Transverse colon (tissue), 4 donors: ENCODE measurements at regions not wholly inside any gene's neighbourhood (a gene's known extent, or its start where the extent isn't known, plus 50 kb on each side); places are given as distances from the start of the nearest gene placed in this dataset.

Experiments
- DNase-seq: peaks from one replicate; pipeline ENCODE4 v3.0.0-alpha.2; 2019
- H3K27ac ChIP-seq, 4 donors: fragments of 200-600 bp; sonication (generic); 2 replicates each; pipeline ENCODE4 v1.5.1; 2016 to 2018; ENCODE audit warnings: inconsistent platforms in 4 of 4
- H3K27me3 ChIP-seq: fragments of 200-600 bp; sonication (generic); 2 replicates; pipeline ENCODE4 v1.5.1; 2017; ENCODE audit warnings: inconsistent platforms
- H3K36me3 ChIP-seq, 4 donors: fragments of 200-600 bp; sonication (generic); 2 replicates each; pipeline ENCODE4 v1.5.1; 2017 to 2019; ENCODE audit warnings: inconsistent platforms in 4 of 4
- H3K4me1 ChIP-seq, 4 donors: fragments of 200-600 bp; sonication (generic); 2 replicates each; pipeline ENCODE4 v1.5.1; 2017 to 2020; ENCODE audit warnings: inconsistent platforms in 4 of 4
- H3K4me3 ChIP-seq, 4 donors: fragments of 200-600 bp; sonication (generic); 1 replicate in 1 of 4; 2 replicates in 3 of 4; pipeline versions ENCODE4 v1.5.1 to v1.6.1; 2017 to 2019; ENCODE audit warnings: inconsistent platforms in 4 of 4
- H3K9me3 ChIP-seq, 2 donors: fragments of 200-600 bp; sonication (generic); 2 replicates each; pipeline ENCODE4 v1.5.1; 2017 to 2019; ENCODE audit warnings: inconsistent platforms in 2 of 2
- EP300 ChIP-seq: sonication (generic); formaldehyde crosslinking; IDR thresholded peaks from one replicate; pipeline ENCODE4 v1.6.1; 2017; ENCODE audit warnings: antibody characterized with exemption, low read depth
- POLR2A ChIP-seq: fragments of 450-650 bp; IDR thresholded peaks from one replicate; pipeline ENCODE4 v1.6.1; 2016; ENCODE audit warnings: antibody characterized with exemption, mild to moderate bottlenecking, moderate library complexity
- POLR2AphosphoS5 ChIP-seq, 3 donors: sonication (generic); formaldehyde crosslinking; IDR thresholded peaks; one replicate each; pipeline ENCODE4 v1.6.1; 2016; ENCODE audit warnings: antibody characterized with exemption in 3 of 3
- WGBS, 2 donors: methylation state at CpG; one replicate each; pipeline ENCODE4 v1.1.5; 2018; ENCODE audit warnings: low coverage in 1 of 2; 5-methylcytosine and 5-hydroxymethylcytosine counted together
- in situ Hi-C, 4 donors: fragments of 200-750 bp; cut with MboI; loops; one replicate each; pipeline versions ENCODE4 v1.15.0 to v1.15.1; 2017; ENCODE audit warnings: low sequenced_read_pairs in 3 of 4, low pct_ligation_motif_present in 1 of 4, low pct_unique_long_range_greater_than_20kb in 1 of 4
- intact Hi-C: fragments of 100-400 bp; cut with DNase I; formaldehyde crosslinking; loops from one replicate; pipeline ENCODE4 v1.15.1; 2023; ENCODE audit warnings: low total_unique reads
- TF ChIP-seq, protein P1 (sequence below), 5 experiments: fragments of 200-600 bp in 3 of 5; fragments of 450-650 bp in 2 of 5; sonication (generic) in 3 of 5; IDR thresholded peaks; 1 replicate in 2 of 5; 2 replicates in 3 of 5; pipeline ENCODE4 v1.5.1; 2016 to 2017; ENCODE audit warnings: antibody characterized with exemption in 5 of 5, inconsistent platforms in 3 of 5, mild to moderate bottlenecking in 2 of 5, moderate library complexity in 1 of 5

DNA sequence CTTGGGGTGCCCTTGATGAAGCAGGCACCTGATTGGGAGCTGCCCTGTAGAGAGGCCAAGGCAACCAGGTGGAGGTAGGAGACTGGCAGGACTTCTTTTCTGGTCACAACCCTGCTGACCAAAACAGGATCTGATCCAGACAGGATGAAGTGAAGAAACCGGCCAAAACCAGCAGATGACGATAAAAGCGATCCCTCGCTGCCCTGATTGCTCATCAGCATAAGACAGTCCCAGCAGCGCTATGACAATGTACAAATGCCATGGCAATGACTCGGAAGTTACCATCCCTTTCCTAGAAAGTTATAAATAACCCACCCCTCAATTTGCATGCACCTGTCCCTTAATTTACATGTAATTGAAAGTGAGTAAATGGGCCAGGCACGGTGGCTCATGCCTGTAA lies 88.4 kb upstream of the PDE10A start:
- in situ Hi-C loops (no loop called here), intact Hi-C loops (no loop called here)
- 82 to 94% methylated on average over 7 of the region's 7 CpGs for WGBS, 2 donors
- no peak for TF ChIP-seq EP300
- no peak for TF ChIP-seq POLR2AphosphoS5 (IDR thresholded peaks at IDR 0.05)
- TF ChIP-seq POLR2A = no peak
- TF ChIP-seq, protein P1, sequence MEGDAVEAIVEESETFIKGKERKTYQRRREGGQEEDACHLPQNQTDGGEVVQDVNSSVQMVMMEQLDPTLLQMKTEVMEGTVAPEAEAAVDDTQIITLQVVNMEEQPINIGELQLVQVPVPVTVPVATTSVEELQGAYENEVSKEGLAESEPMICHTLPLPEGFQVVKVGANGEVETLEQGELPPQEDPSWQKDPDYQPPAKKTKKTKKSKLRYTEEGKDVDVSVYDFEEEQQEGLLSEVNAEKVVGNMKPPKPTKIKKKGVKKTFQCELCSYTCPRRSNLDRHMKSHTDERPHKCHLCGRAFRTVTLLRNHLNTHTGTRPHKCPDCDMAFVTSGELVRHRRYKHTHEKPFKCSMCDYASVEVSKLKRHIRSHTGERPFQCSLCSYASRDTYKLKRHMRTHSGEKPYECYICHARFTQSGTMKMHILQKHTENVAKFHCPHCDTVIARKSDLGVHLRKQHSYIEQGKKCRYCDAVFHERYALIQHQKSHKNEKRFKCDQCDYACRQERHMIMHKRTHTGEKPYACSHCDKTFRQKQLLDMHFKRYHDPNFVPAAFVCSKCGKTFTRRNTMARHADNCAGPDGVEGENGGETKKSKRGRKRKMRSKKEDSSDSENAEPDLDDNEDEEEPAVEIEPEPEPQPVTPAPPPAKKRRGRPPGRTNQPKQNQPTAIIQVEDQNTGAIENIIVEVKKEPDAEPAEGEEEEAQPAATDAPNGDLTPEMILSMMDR (IDR thresholded peaks at IDR 0.05) = no peak
- no peaks in the 10 kb centered on the region for H3K9me3 ChIP-seq
- H3K27me3 ChIP-seq = no peaks in the 10 kb centered on the region
- H3K36me3 ChIP-seq = no peaks in the 10 kb centered on the region
- H3K27ac ChIP-seq = no peak overlapping the region
- DNase-seq = no peak
- H3K4me1 ChIP-seq = no peaks in the 10 kb centered on the region
- H3K4me3 ChIP-seq = no peak overlapping the region

DNA sequence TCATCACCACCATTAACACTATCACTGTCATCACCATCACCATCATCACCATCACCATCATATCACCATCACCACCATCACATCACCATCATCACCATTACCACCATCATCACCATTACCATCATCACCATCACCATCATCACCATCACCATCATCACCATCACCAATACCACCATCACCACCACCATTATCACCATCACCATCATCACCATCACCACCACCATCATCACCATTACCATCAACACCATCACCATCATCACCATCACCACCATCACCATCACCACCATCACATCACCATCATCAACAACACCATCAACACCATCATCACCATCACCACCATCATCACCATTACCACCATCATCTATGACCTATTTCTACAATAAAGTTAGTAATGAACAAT lies 86.1 kb upstream of the PDE10A start:
- Histone ChIP-seq H3K9me3 (no peaks in the 10 kb centered on the region), H3K4me1 (no peaks in the 10 kb centered on the region), H3K4me3 (no peak overlapping the region), H3K27me3 (no peaks in the 10 kb centered on the region), H3K36me3 (no peaks in the 10 kb centered on the region), H3K27ac (no peak overlapping the region)
- in situ Hi-C loops (no loop called here), intact Hi-C loops (no loop called here)
- DNase-seq = no peak
- TF ChIP-seq POLR2A = no peak
- no peak for TF ChIP-seq EP300
- no peak for TF ChIP-seq POLR2AphosphoS5 (IDR thresholded peaks at IDR 0.05)
- TF ChIP-seq, protein P1 (IDR thresholded peaks at IDR 0.05) = no peak

DNA sequence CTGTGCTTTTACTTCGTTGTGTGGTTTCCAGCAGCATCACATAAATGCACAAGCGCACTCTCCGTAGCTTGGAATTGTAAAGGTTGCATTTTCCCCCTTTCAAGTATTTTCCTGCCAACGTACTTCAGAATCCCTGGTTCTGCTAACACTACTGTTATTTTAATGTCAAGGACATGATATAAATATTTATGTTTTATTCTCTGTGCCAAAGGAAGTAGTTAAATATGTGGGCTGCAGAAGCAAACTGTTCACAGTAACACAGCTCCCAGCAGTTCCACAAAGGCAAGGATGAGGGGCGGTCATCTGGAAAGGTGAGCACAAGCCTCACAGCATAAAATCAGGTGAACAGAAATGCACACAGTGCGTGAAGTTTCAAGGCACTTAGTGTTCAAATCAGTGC lies 85.3 kb upstream of the PDE10A start:
- TF ChIP-seq POLR2AphosphoS5 (IDR thresholded peaks at IDR 0.05) = no peak
- TF ChIP-seq POLR2A = no peak
- TF ChIP-seq, protein P1 (IDR thresholded peaks at IDR 0.05) = no peak
- no peak for TF ChIP-seq EP300

DNA sequence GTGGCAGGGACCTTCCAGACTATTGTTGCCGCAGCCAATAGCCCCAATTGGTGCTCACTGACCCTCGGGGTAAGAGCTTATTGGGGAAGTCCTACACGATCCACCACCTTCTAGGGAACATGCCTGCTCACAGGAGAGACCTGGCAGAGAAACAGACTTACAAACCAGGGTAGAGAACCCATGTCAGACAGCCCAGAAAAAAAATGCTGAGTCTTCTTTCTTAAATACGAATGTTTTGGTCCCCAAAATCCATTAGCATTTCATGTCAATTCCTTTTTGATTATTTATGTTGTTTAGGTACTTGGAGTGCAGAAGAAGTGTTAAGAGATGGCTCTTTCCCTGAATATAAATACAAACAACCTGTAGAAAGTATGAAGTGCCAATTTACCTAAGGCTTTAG lies 84.9 kb upstream of the PDE10A start:
- H3K27ac ChIP-seq = no peak overlapping the region
- H3K4me3 ChIP-seq = no peak overlapping the region
- TF ChIP-seq, protein P1 (IDR thresholded peaks at IDR 0.05) = no peak
- no peak for TF ChIP-seq POLR2AphosphoS5 (IDR thresholded peaks at IDR 0.05)
- no peak for TF ChIP-seq POLR2A
- intact Hi-C loops = no loop called here
- no peaks in the 10 kb centered on the region for H3K27me3 ChIP-seq
- H3K4me1 ChIP-seq = no peaks in the 10 kb centered on the region
- H3K9me3 ChIP-seq = no peaks in the 10 kb centered on the region
- no peaks in the 10 kb centered on the region for H3K36me3 ChIP-seq
- 71 to 75% methylated on average over 1 to 4 of the region's 4 CpGs for WGBS, 2 donors
- in situ Hi-C loops = no loop called here
- no peak for DNase-seq

More for the DNA sequence above, 85.3 kb upstream of the PDE10A start:
- in situ Hi-C loops (no loop called here), intact Hi-C loops (no loop called here)
- no peaks in the 10 kb centered on the region for H3K27me3 ChIP-seq
- H3K4me3 ChIP-seq = no peak overlapping the region
- H3K4me1 ChIP-seq = no peaks in the 10 kb centered on the region
- 43 to 68% methylated on average over 6 of the region's 6 CpGs for WGBS, 2 donors
- H3K36me3 ChIP-seq = no peaks in the 10 kb centered on the region
- no peak overlapping the region for H3K27ac ChIP-seq
- no peaks in the 10 kb centered on the region for H3K9me3 ChIP-seq
- DNase-seq = no peak
